Natural killer cell (primary cell): ENCODE measurements at regions not wholly inside any gene's neighbourhood (a gene's known extent, or its start where the extent isn't known, plus 50 kb on each side); places are given as distances from the start of the nearest gene placed in this dataset.

Source experiments
- ATAC-seq, 3 donors: fragments of 150-1000 bp in 2 of 3; fragments of 200-7000 bp in 1 of 3; cut with Tn5 transposase; 1 replicate in 1 of 3; 2 replicates in 2 of 3; pipeline ENCODE4 v1.10.0; 2021; ENCODE audit warnings: mild to moderate bottlenecking in 2 of 3, moderate library complexity in 2 of 3
- DNase-seq, 2 donors: peaks; one replicate each; pipeline versions ENCODE4 v3.0.0 to v3.0.0-alpha.2; 2013 to 2021; ENCODE audit warnings: mixed read lengths in 1 of 2
- H3K27ac ChIP-seq: one replicate; pipeline ENCODE4 v1.5.1; 2013; ENCODE audit warnings: mild to moderate bottlenecking, low read length
- H3K27me3 ChIP-seq: one replicate; pipeline ENCODE4 v1.6.1; 2013; ENCODE audit warnings: low read length; ENCODE audit not compliant: control insufficient read depth, insufficient read depth
- H3K36me3 ChIP-seq: one replicate; pipeline ENCODE4 v1.6.1; 2013; ENCODE audit warnings: low read length; ENCODE audit not compliant: control insufficient read depth, insufficient read depth
- H3K4me1 ChIP-seq: one replicate; pipeline ENCODE4 v1.6.1; 2013; ENCODE audit warnings: low read length; ENCODE audit not compliant: control insufficient read depth, insufficient read depth
- H3K4me3 ChIP-seq: one replicate; pipeline ENCODE4 v1.5.1; 2013; ENCODE audit warnings: low read length
- H3K9me3 ChIP-seq: one replicate; pipeline ENCODE4 v1.6.1; 2013; ENCODE audit warnings: low read length; ENCODE audit not compliant: control insufficient read depth, insufficient read depth
- H3K27ac Mint-ChIP-seq, 2 donors: one replicate each; pipeline ENCODE4 v1.8.0; 2022; ENCODE audit warnings: mild to moderate bottlenecking in 2 of 2, mixed read lengths in 2 of 2, moderate library complexity in 1 of 2
- H3K27me3 Mint-ChIP-seq, 2 donors: one replicate each; pipeline ENCODE4 v1.8.0; 2022; ENCODE audit warnings: low read depth in 2 of 2, mixed read lengths in 2 of 2
- H3K36me3 Mint-ChIP-seq: one replicate; pipeline ENCODE4 v1.8.0; 2022; ENCODE audit warnings: mixed read lengths
- H3K4me1 Mint-ChIP-seq, 2 donors: one replicate each; pipeline ENCODE4 v1.8.0; 2022; ENCODE audit warnings: mixed read lengths in 2 of 2
- H3K4me3 Mint-ChIP-seq: one replicate; pipeline ENCODE4 v1.8.0; 2022; ENCODE audit warnings: mild to moderate bottlenecking, moderate library complexity, mixed read lengths
- H3K9me3 Mint-ChIP-seq, 2 donors: one replicate each; pipeline ENCODE4 v1.8.0; 2022; ENCODE audit warnings: mixed read lengths in 2 of 2
- CTCF ChIP-seq: fragments of 200-600 bp; IDR thresholded peaks from one replicate; pipeline ENCODE4 v1.8.0; 2022; ENCODE audit warnings: antibody characterized with exemption
- WGBS: methylation state at CpG from one replicate; pipeline ENCODE4 v1.1.7; 2013; ENCODE audit warnings: missing lambda C conversion rate; ENCODE audit not compliant: insufficient coverage; 5-methylcytosine and 5-hydroxymethylcytosine counted together
- intact Hi-C: fragments of 100-400 bp; cut with micrococcal nuclease; formaldehyde crosslinking; loops from one replicate; pipeline ENCODE4 v1.14.2; 2022

- Mint-ChIP-seq H3K27me3 (no peaks in the 10 kb centered on the region), H3K9me3 (no peaks in the 10 kb centered on the region), H3K4me3 (no peak overlapping the region), H3K4me1 (no peaks in the 10 kb centered on the region), H3K36me3 (no peaks in the 10 kb centered on the region), H3K27ac (no peak overlapping the region)
- no peak for TF ChIP-seq CTCF
- intact Hi-C loops, result no loop called here
- Histone ChIP-seq H3K27ac (no peak overlapping the region), H3K27me3 (no peaks in the 10 kb centered on the region), H3K9me3 (no peaks in the 10 kb centered on the region), H3K4me3 (no peak overlapping the region), H3K36me3 (no peaks in the 10 kb centered on the region), H3K4me1 (no peaks in the 10 kb centered on the region)
- 83% methylated on average over 6 of the region's 7 CpGs for WGBS
- no peak for ATAC-seq
- no peak for DNase-seq
Measured at GRCh38 chr15:66631616-66632263, 65.9 kb upstream of the LCTL start.

GRCh38 chr15:66633041-66633937 is 67.5 kb upstream of the LCTL start:
- Mint-ChIP-seq H3K27ac (no peak overlapping the region), H3K9me3 (no peaks in the 10 kb centered on the region), H3K4me1 (peaks cover 4 to 5% of the 10 kb centered on the region in 2 donors), H3K36me3 (no peaks in the 10 kb centered on the region), H3K4me3 (no peak overlapping the region), H3K27me3 (no peaks in the 10 kb centered on the region)
- Histone ChIP-seq H3K27ac (no peak overlapping the region), H3K9me3 (no peaks in the 10 kb centered on the region), H3K27me3 (no peaks in the 10 kb centered on the region), H3K4me1 (peaks cover 6% of the 10 kb centered on the region), H3K36me3 (no peaks in the 10 kb centered on the region), H3K4me3 (no peak overlapping the region)
- ATAC-seq (no peak), DNase-seq (no peak)
- intact Hi-C loops, result no loop called here
- WGBS, result 72% methylated on average over 19 of the region's 19 CpGs
- no peak for TF ChIP-seq CTCF

- H3K36me3 ChIP-seq, result no peaks in the 10 kb centered on the region
- Mint-ChIP-seq H3K27ac (no peak overlapping the region), H3K9me3 (no peaks in the 10 kb centered on the region), H3K4me3 (no peak overlapping the region), H3K27me3 (no peaks in the 10 kb centered on the region), H3K36me3 (no peaks in the 10 kb centered on the region), H3K4me1 (peaks cover 9% of the 10 kb centered on the region in 2 donors)
- no peak for TF ChIP-seq CTCF
- no peak overlapping the region for H3K4me3 ChIP-seq
- H3K27me3 ChIP-seq, result no peaks in the 10 kb centered on the region
- no peaks in the 10 kb centered on the region for H3K9me3 ChIP-seq
- DNase-seq, result no peak
- intact Hi-C loops, result no loop called here
- WGBS, result 93% methylated on average over 3 of the region's 3 CpGs
- no peak overlapping the region for H3K27ac ChIP-seq
- peaks cover 12% of the 10 kb centered on the region for H3K4me1 ChIP-seq
- no peak for ATAC-seq
Measured at GRCh38 chr15:66633938-66634250, 68.1 kb upstream of the LCTL start.
